Endothelial cell of umbilical vein (primary cell): ENCODE measurements at regions not wholly inside any gene's neighbourhood (a gene's known extent, or its start where the extent isn't known, plus 50 kb on each side); places are given as distances from the start of the nearest gene placed in this dataset.

Experiments
- CTCF ChIP-seq, 2 donors: IDR thresholded peaks; 1 replicate in 1 of 2; 2 replicates in 1 of 2; pipeline ENCODE4 v1.5.1; 2011; ENCODE audit warnings: low read length in 2 of 2, mild to moderate bottlenecking in 2 of 2, moderate library complexity in 2 of 2, control low read depth in 1 of 2, inconsistent platforms in 1 of 2, low read depth in 1 of 2; ENCODE audit not compliant: insufficient read depth in 1 of 2; ENCODE audit errors: extremely low read depth in 1 of 2
- EZH2 ChIP-seq: IDR thresholded peaks from 2 replicates; pipeline ENCODE4 v1.6.1; 2012; ENCODE audit warnings: borderline replicate concordance, low read depth, mild to moderate bottlenecking, moderate library complexity, low read length, inconsistent platforms; ENCODE audit not compliant: severe bottlenecking
- TF ChIP-seq, protein P1 (sequence below): IDR thresholded peaks from 2 replicates; pipeline ENCODE4 v1.6.1; 2011; ENCODE audit not compliant: insufficient read depth, insufficient read length

DNA sequence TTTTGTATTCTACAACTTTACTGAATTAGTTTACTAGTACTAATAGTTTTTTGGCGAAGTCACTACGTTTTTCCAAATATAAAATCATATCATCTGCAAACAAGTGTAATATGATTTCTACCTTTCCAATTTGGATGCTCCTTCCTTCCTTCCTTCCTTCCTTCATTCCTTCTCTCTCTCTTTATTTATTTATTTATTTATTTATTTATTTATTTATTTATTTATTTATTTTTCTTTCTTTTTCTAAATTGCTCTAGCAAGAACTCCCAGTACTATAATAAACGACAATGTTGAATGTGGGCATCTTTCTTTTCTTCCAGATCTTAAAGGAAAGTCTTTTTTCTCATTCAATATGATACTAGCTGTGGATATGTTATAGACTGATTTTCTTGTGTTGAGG lies 656.0 kb upstream of the LUZP2 start:
- no peak for TF ChIP-seq EZH2
- TF ChIP-seq CTCF (IDR thresholded peaks at IDR 0.05; ENCODE audit: extremely low read depth in 1 of 2, insufficient read depth in 1 of 2, low read depth in 1 of 2, low read length in 2 of 2) = no peak
- TF ChIP-seq, protein P1, sequence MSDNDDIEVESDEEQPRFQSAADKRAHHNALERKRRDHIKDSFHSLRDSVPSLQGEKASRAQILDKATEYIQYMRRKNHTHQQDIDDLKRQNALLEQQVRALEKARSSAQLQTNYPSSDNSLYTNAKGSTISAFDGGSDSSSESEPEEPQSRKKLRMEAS = no peak
